B cell (primary cell): ENCODE measurements at regions not wholly inside any gene's neighbourhood (a gene's known extent, or its start where the extent isn't known, plus 50 kb on each side); places are given as distances from the start of the nearest gene placed in this dataset.

ENCODE experiments used
- CTCF ChIP-seq: fragments of 200-600 bp; IDR thresholded peaks from one replicate; pipeline ENCODE4 v1.8.0; 2022; ENCODE audit warnings: antibody characterized with exemption, mild to moderate bottlenecking
- EZH2 ChIP-seq: IDR thresholded peaks from 2 replicates; pipeline ENCODE4 v1.6.1; 2012; ENCODE audit warnings: borderline replicate concordance, low read depth, mild to moderate bottlenecking, moderate library complexity, low read length; ENCODE audit not compliant: insufficient read depth, poor library complexity, severe bottlenecking

- no peak for TF ChIP-seq CTCF
- no peak for TF ChIP-seq EZH2
These were observed 605.5 kb downstream of the MID1IP1 start for GRCh38 chrX:39406799-39407198.
